K562 (cell line): ENCODE measurements at regions not wholly inside any gene's neighbourhood (a gene's known extent, or its start where the extent isn't known, plus 50 kb on each side); places are given as distances from the start of the nearest gene placed in this dataset.

Experiments used
- FOS ChIP-seq: IDR thresholded peaks from 3 replicates; pipeline ENCODE4 v1.6.1; 2011; ENCODE audit not compliant: insufficient read length; ENCODE audit errors: extremely low read depth
- TF ChIP-seq, protein P1 (sequence below), 2 experiments: fragments of 450-650 bp in 1 of 2; IDR thresholded peaks; 2 replicates each; pipeline ENCODE4 v1.6.1; 2011 to 2017; ENCODE audit warnings: low read depth in 2 of 2, antibody characterized with exemption in 1 of 2, borderline replicate concordance in 1 of 2, low read length in 1 of 2, mild to moderate bottlenecking in 1 of 2, mixed read lengths in 1 of 2; ENCODE audit not compliant: control insufficient read depth in 1 of 2

DNA sequence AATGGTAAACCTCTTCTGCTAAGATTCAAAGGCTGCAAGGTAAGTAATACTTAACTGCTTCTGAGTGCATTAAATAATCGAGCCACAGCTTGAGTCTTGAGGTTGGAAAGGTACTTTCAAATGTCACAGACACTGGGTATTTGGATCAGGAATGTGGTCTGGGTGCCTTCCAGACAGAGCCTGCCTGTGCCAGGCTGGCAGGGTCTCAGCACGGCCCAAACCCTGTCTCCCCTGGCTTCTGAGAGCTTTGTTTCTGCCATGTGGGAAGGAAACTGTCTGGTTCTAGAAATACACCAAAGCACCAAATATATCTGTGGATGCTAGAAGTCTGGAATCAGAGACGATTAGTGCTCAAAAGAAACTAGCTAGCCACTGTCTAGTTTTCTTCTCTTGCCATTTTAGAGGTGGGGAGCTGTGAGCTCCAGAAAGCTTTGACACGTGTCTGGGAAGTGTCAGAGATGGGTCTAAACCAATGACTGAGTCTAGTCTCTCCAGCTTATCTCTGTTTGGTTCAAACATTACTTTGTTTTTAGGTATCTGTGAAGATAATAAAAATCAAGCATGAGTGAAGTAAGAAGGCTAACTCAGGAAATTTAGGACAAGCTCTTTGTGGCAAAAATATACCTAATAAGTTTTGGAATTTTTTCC is 162.8 kb downstream of the CYP26A1 start:
- TF ChIP-seq FOS: no peak
- TF ChIP-seq, protein P1, sequence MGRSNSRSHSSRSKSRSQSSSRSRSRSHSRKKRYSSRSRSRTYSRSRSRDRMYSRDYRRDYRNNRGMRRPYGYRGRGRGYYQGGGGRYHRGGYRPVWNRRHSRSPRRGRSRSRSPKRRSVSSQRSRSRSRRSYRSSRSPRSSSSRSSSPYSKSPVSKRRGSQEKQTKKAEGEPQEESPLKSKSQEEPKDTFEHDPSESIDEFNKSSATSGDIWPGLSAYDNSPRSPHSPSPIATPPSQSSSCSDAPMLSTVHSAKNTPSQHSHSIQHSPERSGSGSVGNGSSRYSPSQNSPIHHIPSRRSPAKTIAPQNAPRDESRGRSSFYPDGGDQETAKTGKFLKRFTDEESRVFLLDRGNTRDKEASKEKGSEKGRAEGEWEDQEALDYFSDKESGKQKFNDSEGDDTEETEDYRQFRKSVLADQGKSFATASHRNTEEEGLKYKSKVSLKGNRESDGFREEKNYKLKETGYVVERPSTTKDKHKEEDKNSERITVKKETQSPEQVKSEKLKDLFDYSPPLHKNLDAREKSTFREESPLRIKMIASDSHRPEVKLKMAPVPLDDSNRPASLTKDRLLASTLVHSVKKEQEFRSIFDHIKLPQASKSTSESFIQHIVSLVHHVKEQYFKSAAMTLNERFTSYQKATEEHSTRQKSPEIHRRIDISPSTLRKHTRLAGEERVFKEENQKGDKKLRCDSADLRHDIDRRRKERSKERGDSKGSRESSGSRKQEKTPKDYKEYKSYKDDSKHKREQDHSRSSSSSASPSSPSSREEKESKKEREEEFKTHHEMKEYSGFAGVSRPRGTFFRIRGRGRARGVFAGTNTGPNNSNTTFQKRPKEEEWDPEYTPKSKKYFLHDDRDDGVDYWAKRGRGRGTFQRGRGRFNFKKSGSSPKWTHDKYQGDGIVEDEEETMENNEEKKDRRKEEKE (IDR thresholded peaks at IDR 0.05; ENCODE audit: borderline replicate concordance in 1 of 2, control insufficient read depth in 1 of 2, low read depth in 2 of 2, low read length in 1 of 2): no peak
